HFFc6 (cell line): ENCODE measurements at regions not wholly inside any gene's neighbourhood (a gene's known extent, or its start where the extent isn't known, plus 50 kb on each side); places are given as distances from the start of the nearest gene placed in this dataset.

Source experiments
- DNase-seq: peaks from one replicate; pipeline ENCODE4 v3.0.0-alpha.2; 2018
- H3K27ac Mint-ChIP-seq: 2 replicates; pipeline ENCODE4 v1.8.0; 2020; ENCODE audit warnings: mild to moderate bottlenecking, mixed read lengths
- H3K27me3 Mint-ChIP-seq: 2 replicates; pipeline ENCODE4 v1.8.0; 2021; ENCODE audit warnings: mild to moderate bottlenecking, moderate library complexity, mixed read lengths; ENCODE audit not compliant: insufficient read depth
- H3K36me3 Mint-ChIP-seq: 2 replicates; pipeline ENCODE4 v1.8.0; 2021; ENCODE audit warnings: low read depth, mixed read lengths
- H3K4me1 Mint-ChIP-seq: 2 replicates; pipeline ENCODE4 v1.8.0; 2020; ENCODE audit warnings: low read depth, mixed read lengths
- H3K4me3 Mint-ChIP-seq: 2 replicates; pipeline ENCODE4 v1.8.0; 2020; ENCODE audit warnings: mild to moderate bottlenecking, moderate library complexity, mixed read lengths
- H3K9me3 Mint-ChIP-seq: 2 replicates; pipeline ENCODE4 v1.8.0; 2020; ENCODE audit warnings: mild to moderate bottlenecking, mixed read lengths
- CTCF ChIP-seq: fragments of 200-600 bp; sonication (generic); IDR thresholded peaks from 2 replicates; pipeline ENCODE4 v1.5.0; 2021; ENCODE audit warnings: antibody characterized with exemption, mild to moderate bottlenecking

GRCh38 chr1:18535391-18536210 lies 54.9 kb downstream of the KLHDC7A start:
- no peak for TF ChIP-seq CTCF
- no peak for DNase-seq
- H3K27ac Mint-ChIP-seq = no peak overlapping the region
- H3K27me3 Mint-ChIP-seq = peaks cover 3% of the 10 kb centered on the region
- peaks cover 26% of the 10 kb centered on the region for H3K9me3 Mint-ChIP-seq
- H3K36me3 Mint-ChIP-seq = no peaks in the 10 kb centered on the region
- no peak overlapping the region for H3K4me3 Mint-ChIP-seq
- no peaks in the 10 kb centered on the region for H3K4me1 Mint-ChIP-seq

GRCh38 chr1:18536356-18536755 lies 55.6 kb downstream of the KLHDC7A start:
- no peaks in the 10 kb centered on the region for H3K4me1 Mint-ChIP-seq
- peaks cover 3% of the 10 kb centered on the region for H3K27me3 Mint-ChIP-seq
- no peak overlapping the region for H3K4me3 Mint-ChIP-seq
- TF ChIP-seq CTCF = no peak
- no peaks in the 10 kb centered on the region for H3K36me3 Mint-ChIP-seq
- H3K9me3 Mint-ChIP-seq = peaks cover 26% of the 10 kb centered on the region
- DNase-seq = no peak
- H3K27ac Mint-ChIP-seq = no peak overlapping the region

GRCh38 chr1:18536915-18537314 lies 56.2 kb downstream of the KLHDC7A start:
- DNase-seq = no peak
- H3K4me1 Mint-ChIP-seq = no peaks in the 10 kb centered on the region
- H3K36me3 Mint-ChIP-seq = no peaks in the 10 kb centered on the region
- TF ChIP-seq CTCF = no peak
- H3K27me3 Mint-ChIP-seq = peaks cover 7% of the 10 kb centered on the region; the same call in 1 of the 2 replicates
- peaks cover 26% of the 10 kb centered on the region for H3K9me3 Mint-ChIP-seq
- H3K27ac Mint-ChIP-seq = no peak overlapping the region
- H3K4me3 Mint-ChIP-seq = no peak overlapping the region

GRCh38 chr1:18537386-18538306 lies 56.9 kb downstream of the KLHDC7A start:
- Mint-ChIP-seq H3K4me3 (no peak overlapping the region), H3K27me3 (peaks cover 7% of the 10 kb centered on the region; the same call in 1 of the 2 replicates), H3K4me1 (no peaks in the 10 kb centered on the region), H3K36me3 (no peaks in the 10 kb centered on the region), H3K9me3 (peaks cover 31% of the 10 kb centered on the region), H3K27ac (no peak overlapping the region)
- no peak for TF ChIP-seq CTCF
- DNase-seq = no peak

- no peak for DNase-seq
- no peaks in the 10 kb centered on the region for H3K4me1 Mint-ChIP-seq
- H3K9me3 Mint-ChIP-seq = peaks cover 42% of the 10 kb centered on the region
- no peak for TF ChIP-seq CTCF
- H3K36me3 Mint-ChIP-seq = no peaks in the 10 kb centered on the region
- no peak overlapping the region for H3K27ac Mint-ChIP-seq
- H3K27me3 Mint-ChIP-seq = peaks cover 7% of the 10 kb centered on the region; the same call in 1 of the 2 replicates
- no peak overlapping the region for H3K4me3 Mint-ChIP-seq
Observed at GRCh38 chr1:18539171-18539570, 58.4 kb downstream of the KLHDC7A start.
